COLO829 (cell line): ENCODE measurements at regions not wholly inside any gene's neighbourhood (a gene's known extent, or its start where the extent isn't known, plus 50 kb on each side); places are given as distances from the start of the nearest gene placed in this dataset.
"Not testable (repeated sequence)": the region's sequence is repeated elsewhere in the genome, so short reads cannot be mapped to it uniquely, and the experiment has no call there.

Experiments
- DNase-seq: peaks from one replicate; pipeline ENCODE4 v3.0.0; 2012; ENCODE audit warnings: low spot score

GRCh38 chr6:11384531-11385309 is 152.3 kb upstream of the NEDD9 start:
- DNase-seq = no peak

GRCh38 chr6:11381801-11382513 is 149.5 kb upstream of the NEDD9 start:
- no peak for DNase-seq

- no peak for DNase-seq
Measured at GRCh38 chr6:11380969-11381744, 148.7 kb upstream of the NEDD9 start.

- no peak for DNase-seq
Measured at GRCh38 chr6:11380549-11380948, 148.1 kb upstream of the NEDD9 start.

GRCh38 chr6:11379805-11380204 is 147.3 kb upstream of the NEDD9 start:
- no peak for DNase-seq

GRCh38 chr6:11378639-11379038 is 146.2 kb upstream of the NEDD9 start:
- no peak for DNase-seq

- no peak for DNase-seq
Measured at GRCh38 chr6:11374036-11375010, 141.9 kb upstream of the NEDD9 start.

- DNase-seq = no peak
Measured at GRCh38 chr6:11373208-11373607, 140.7 kb upstream of the NEDD9 start.

GRCh38 chr6:11372186-11372790 is 139.8 kb upstream of the NEDD9 start:
- not testable (repeated sequence) for DNase-seq

GRCh38 chr6:11370191-11371018 is 137.9 kb upstream of the NEDD9 start:
- peak; percentile 50 for DNase-seq

- no peak for DNase-seq
Measured at GRCh38 chr6:11368760-11369159, 136.3 kb upstream of the NEDD9 start.

- peak; percentile 54 for DNase-seq
Measured at GRCh38 chr6:11368264-11368663, 135.8 kb upstream of the NEDD9 start.

- DNase-seq = no peak
Measured at GRCh38 chr6:11367638-11368199, 135.3 kb upstream of the NEDD9 start.

- DNase-seq = no peak
Measured at GRCh38 chr6:11366934-11367637, 134.6 kb upstream of the NEDD9 start.

- DNase-seq = no peak
Measured at GRCh38 chr6:11366183-11366933, 133.9 kb upstream of the NEDD9 start.

GRCh38 chr6:11364971-11365397 is 132.5 kb upstream of the NEDD9 start:
- DNase-seq = no peak

- DNase-seq = no peak
Measured at GRCh38 chr6:11363881-11364576, 131.6 kb upstream of the NEDD9 start.

- no peak for DNase-seq
Measured at GRCh38 chr6:11362564-11362963, 130.1 kb upstream of the NEDD9 start.
